ENCODE measurements at regions not wholly inside any gene's neighbourhood (a gene's known extent, or its start where the extent isn't known, plus 50 kb on each side); places are given as distances from the start of the nearest gene placed in this dataset.
A peak's percentile ranks its signal among the peaks of the same experiment; 100 is the strongest.

DNA sequence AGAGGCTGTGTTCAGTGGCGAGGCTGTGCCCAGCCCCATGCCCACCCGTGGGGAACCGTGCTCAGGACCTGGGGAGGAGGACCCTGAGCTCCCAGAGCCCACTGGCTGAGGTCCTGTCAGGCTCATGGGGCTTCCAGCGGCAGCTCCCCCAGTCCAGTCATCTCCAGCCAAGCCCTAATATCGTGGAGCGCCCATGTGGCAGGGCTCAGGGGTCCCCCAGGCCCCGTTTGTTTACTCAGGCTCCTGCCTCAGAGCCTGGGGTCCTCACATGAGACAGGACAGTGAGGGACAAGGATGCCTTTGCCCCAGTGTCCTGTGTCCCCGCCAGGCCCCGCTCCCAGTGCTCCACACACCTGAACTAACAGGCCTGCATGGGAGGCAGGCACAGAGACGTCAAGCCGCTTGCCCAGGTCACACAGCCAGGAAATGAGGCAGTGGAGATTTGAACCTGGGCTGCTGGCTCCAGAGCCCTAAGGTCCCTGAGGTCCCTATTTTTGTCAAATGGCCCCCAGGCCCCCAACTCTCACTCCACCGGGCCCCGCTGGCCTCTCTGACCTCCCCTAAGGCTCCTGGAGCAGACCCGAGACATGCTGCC, 100.7 kb upstream of the ACTRT2 start:
- DNase-seq: no peak

DNA sequence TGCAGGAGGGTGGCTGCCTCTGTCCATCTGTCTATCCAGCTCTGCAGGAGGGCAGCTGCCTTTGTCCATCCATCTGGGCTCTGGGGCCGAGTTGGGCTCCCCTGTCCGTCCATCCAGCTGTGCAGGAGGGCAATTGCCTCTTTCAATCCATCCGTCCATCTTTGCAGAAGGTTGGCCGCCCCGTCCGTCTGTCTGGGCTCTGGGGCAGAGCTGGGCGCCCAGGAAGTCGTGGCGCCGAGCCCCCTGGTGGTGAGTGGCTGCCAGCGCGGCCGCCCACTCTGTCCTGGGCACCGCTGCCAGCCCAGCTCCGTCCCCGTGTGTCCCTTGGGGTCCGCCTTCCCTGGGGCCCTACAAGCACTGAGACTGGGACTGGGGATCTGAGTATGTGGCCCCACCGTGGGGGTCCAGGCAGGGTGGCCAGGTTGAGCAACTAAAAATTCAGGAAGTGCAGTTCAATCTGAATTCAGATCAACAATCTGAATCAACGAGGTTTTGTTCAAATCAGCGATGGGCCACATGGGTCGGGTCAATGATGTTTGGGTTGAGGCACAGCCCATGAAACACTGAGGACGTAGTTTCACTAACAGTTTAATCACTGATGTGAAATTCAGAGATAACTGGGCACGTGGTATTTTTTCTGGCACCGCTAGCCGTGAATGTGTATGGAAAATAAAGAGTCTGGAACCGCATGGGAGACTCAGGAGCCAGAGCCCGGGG, 99.1 kb upstream of the ACTRT2 start:
- DNase-seq: peak; percentile 27

DNA sequence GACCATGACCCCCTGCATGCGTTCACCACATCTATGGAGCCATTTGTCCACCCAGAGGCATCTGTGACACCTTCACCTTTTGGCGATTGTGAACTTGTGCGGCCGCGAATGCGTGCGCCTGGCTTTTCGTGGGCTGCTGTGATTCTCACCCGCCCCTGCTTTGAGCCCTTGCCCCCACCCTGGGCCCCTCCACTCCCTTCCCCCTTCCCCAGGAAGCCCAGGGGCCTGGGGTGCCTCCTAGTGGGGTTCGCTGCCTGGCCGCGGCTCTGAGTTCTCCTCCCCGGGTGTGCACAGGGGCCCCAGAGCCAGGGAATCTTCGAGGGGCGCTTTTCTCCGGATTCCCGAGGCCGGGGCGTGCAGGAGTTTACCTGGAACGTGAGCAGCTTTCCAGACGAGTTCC, 97.9 kb upstream of the ACTRT2 start:
- DNase-seq: no peak

DNA sequence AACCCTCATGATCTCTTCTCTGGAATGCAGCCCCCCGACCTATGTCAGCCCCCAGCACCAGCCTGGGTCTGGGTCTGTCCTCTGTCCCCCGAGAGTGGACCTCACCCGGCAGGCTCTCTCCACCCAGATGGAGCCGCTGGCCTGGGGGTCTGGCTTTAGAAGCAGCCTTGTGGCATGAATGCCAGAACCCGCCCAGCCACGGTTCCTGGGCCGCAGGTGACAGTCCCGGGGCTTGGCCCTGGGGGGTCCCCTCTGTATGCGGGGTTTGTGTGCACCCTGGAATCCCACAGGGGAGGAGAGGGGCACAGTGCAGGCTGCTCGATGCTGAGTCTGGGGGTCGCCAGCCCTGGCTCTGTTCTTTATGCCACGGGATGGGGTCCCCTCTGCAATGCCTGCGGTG, 96.0 kb upstream of the ACTRT2 start:
- DNase-seq: no peak

DNA sequence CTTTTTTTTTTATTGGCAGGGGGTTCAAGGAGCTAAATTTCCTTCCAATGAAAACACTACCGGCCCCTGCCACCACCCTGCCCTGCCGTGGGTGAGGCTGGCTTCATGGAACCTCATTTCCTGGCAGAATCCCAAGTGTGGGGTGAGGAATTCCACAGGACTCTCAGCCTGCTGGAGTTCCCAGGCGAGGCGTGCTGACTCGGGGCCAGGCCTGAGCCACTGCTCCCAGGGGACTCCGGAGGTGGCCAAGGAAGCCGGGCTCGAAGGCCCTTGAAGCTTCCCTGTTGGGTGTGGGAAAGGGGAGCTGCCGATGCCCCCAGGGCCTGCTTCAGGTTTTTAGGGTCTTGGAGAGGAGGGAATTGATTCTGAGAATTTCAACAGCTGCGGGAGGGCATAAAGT, 95.3 kb upstream of the ACTRT2 start:
- DNase-seq: no peak

DNA sequence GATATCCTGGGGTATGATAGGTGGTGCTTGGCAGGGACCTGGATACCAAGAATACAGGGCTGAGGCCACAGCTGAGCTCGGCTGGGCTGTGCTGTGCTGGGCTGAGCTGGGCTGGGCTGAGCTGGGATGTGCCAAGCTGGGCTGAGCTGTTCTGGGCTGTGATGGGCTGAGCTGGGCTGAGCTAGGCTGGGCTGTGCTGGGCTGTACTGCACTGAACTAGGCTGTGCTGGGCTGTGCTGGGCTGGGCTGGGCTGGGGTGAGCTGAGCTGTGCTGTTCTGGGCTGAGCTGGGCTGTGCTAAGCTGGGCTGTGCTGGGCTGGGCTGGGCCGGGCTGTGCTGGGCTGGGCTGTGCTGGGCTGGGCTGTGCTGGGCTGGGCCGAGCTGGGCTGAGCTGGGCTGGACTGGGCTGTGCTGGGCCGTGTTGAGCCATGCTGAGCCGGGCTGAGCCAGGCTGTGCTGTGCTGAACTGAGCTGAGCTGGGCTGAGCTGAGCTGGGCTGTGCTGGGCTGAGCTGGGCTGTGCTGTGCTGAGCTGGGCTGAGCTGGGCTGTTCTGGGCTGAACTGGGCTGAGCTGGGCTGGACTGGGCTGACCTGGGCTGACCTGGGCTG, 94.7 kb upstream of the ACTRT2 start:
- no peak for DNase-seq

DNA sequence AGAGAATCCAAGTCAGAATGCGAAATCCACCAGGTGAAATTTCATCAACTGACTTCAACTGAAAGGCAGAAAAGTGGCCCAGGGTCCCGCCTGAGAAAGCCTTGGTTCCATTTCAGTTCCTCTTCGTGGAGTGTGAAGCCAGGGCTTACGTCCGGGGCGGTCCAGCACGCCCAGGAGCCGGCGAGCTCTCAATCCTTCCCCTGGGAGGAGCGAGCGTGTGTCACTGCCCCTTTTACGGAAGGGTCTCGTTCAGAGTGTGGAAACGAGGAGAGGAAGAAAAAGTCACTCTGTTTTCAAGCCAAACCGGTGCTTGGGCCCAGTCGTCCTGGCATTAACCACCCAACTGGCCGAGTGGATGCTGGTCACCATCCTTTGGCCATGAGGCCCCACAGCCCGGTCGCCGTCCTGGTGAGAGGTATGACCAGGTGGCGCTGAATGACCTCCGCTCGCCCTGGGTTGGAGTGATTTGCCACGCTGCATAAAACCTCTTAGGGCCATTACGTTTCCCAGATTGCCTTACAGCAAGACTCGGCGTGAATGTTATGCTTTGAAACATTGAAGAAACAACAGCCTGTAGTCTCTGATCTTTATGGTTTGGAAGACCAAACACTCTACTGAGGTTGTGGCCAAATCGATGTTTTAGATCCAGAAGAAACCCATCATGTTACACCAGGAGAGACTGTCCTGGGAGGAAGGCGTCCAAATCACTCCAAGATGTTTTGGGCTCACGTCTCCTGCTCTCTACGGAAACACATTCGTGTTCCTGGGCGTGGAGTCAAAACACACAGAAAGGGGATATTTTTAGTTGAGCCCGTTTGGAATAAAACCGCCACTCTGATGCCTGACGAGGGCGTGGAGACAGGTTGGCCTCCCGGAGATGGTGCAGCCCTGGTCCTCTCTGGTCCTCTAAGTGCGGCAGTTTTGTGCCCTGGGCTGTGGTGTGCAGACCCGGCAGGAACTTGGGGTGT, 93.6 kb upstream of the ACTRT2 start:
- no peak for DNase-seq

DNA sequence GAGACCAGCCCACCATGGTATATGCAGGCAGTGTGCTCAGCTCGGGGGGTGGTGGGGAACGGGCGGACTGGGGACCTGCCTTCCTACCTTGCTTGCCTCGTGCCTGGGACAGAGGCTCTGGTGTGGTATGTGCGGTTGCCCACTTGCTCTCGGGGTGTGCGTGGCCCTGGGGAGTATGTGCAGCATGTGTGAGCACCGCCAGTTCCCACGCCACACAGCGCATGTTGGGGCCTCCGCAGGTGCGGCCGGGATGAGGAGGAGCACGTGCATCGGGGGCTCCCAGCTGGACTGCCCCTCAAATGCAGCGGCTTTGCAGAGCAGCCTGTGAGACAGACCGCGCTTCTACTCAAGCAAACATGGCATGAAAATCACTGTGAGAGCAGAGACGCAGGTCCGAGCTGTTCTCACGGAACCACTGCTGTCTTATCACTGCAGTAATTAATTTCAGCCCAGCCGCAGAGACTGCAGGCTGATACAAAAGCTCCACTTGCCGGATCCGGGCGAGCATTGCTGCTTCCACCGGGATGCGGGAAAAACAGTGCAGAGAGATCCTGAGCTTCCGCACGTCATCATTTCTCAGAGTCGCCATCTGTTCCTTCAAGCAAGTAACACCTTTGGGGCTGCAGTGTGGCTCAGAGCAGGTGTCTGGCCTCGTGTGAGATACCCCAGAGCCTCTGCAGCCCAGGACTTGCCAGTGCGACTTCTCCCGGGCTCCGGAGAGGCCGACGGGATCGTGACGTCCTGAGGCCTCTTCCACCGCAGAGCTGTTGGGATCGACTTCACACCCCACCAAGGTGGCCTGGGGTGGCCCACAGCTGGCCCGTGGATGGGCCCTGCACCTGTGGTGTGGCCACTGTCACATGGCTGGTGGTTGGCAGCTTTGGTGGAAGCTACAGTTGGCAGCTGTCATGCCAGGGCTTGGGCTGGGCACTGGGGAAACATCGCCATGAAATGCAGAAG, 92.6 kb upstream of the ACTRT2 start:
- no peak for DNase-seq

DNA sequence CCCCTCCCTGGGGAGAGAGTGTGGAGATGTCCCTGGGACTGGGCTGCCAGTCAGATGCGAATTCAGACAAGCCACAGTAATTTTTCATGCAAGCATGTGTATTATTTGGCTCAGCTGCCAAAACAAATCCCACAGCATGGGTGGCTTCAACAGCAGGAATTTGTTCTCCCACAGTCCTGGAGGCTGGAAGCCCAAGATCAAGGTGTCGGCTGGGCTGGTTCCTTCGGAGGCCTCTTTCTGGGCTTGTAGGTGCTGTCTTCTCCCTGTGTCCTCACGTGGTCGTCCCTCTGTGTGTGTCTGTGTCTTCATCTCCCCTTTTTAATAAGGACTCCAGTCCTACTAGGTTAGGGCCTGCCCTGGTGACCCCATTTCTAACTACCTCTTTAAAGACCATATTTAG, 91.9 kb upstream of the ACTRT2 start:
- DNase-seq: no peak

DNA sequence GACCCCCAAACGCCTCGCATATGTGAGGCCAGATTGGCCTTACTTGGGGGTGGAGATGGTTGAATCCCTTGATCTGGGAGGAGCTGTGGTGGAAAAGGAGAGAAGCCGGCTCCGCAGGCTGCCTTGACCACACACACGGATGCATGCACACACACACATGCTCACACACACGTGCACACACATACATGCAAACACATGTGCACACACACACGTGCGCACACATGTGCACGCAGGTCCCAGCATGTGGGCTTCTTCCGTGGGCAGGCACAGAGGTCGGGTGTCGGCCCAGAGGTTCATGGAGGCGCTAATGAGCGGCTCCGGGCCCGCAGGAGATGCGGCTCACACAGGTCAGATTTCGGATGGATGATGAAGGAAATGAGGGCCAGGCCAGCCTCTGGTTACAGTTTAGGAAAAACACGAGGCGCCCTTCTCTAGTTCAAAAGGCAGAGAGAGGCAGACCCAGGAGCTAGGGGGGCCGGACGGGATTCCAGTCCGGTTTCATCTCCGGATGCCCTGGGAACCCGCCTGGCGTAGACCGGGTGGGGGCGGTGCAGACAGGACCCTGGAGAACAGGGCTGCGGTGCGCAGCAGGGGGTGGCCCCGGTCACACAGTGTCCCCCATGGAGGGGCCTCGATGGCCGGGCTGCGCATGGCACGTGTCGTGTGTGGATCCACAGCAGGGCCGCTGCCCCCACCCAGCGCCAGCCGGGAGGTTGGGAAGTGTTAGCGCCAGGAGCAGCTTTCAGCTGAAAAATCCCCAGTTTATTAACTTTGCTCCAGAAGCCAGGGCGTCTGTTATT, 91.1 kb upstream of the ACTRT2 start:
- DNase-seq: no peak

DNA sequence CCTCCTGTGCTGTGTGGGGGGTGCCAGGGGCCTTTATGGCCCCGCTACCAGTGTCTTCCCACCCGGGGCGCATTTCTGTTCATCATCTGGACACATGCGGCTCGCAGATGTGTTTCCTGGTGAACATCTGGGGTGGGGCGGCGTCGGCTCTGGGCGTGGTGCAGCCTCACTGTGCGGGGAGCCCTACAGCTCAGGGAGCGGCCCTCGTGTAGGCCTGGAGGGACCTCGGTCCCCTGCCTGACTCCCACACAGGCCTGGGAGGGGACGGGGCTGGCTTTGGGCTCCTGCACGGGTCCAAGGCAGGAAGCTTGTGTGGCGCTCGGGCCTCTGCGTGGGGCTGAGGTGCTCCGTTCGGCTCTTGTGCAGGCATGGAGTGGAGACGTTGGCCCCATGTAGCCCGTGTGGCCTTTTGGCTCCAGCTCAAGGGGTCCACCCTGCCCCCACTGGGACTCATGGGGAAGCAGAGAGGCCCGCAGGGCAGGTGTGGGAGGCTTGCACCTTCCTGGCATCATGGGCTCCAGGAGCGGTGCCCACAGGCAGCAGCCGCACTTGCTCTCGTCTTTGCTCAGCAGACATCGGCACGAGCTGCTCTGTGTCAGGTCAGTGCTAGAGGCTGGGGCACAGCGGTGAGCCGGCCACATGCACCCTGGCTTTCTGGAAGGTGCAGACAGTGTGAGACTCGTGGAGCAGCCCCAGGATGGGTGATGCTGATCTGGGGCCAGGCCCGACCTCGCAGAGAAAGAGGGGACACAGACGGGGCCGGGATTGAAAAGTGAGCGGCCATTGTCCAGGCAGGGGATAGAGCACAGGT, 90.1 kb upstream of the ACTRT2 start:
- DNase-seq: no peak

DNA sequence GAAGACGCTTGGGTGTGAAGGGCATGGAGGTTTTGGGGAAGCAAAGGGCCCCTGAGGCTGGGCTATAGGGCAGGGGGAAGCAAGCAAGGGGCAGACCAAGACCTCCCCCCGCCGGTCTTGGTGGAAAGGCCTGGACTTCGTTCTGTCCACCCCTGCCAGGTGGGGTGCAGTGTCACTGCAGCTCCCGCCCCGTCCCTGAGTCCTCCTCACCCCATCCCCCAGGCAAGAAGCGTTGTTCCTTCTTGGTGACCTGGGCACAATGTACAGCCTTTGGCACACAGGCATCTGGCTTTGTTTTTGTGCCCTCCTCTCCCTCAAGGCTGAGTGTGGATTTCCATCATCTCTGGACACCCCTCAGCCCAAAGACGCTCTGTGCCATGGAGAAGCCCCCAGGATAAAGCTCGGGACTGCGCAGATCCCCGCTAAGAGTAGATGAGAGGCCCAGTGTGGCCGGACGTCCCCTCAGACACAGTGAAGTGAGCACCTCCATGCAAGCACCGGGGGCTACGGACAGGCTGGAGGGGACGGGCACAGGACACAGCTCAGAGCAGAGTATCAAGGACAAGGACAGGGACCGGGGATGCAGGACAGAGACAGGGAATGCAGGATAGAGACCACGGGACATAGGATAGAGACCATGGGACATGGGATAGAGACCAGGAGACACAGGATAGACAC, 89.4 kb upstream of the ACTRT2 start:
- no peak for DNase-seq

DNA sequence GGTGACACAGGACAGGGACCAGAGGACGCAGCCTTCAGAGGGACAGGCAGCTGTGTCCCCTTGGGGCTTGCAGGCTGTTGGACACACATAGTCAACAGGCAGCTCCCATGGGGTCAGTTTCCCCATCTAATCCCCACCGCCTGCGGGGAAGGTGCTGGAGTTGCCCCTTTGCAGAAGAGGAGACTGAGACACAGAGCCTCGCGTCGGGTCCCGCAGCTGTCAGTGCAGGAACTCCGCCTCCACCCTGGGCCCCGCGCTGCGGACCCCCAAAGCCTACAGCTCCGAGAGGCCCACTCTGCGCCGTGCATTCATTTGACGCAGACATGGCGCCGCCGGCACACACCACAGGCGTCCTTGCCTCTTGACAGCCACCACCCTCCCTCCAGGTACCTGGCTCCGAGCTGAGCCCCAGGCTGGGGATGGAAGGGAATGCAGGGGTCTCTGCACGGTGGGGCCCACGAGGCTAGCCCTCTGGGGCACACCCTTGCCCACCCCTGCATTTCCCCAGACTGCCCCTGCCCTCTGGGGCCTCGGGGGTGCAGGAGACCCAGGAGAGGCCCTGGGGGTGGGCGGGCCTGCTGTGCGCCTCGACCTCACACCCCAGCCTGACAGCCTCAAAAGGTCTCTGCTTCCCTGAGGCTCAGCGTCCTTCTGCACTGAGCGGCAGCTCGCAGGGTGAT, 88.5 kb upstream of the ACTRT2 start:
- DNase-seq: no peak

DNA sequence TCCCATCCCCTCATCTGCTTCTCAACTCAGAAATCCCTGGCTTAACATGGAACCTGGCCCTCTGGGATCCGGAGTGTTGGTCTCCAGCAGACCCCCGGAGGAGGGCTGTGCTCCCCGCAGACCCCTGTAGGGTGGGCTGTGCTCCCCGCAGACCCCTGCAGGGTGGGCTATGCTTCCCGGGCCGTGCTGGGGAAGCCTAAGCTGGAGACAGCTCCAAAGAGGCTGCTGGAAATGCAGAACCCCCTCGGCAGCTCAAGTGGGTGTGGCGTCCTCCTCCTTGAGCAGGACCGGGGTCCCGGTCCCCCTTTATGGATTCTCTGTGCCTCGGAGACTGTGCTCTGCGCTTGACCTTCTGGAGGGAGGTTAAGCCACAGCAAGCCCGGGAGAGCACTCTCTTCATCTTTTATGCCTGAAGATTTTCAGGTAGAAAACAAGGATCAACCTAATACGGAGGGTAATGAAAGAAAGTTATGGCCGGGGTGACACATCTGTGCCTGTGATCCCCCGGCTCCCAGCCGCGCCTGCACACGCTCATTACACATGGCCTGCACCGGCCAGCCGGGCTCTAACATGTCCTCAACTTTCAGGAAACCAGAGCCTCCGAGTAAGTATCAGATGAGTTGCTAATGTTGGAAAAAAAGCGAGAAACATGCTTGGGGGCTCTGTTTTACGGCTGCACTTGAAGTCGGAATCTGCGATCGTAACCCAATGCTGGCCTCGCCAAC, 87.7 kb upstream of the ACTRT2 start:
- DNase-seq: no peak

DNA sequence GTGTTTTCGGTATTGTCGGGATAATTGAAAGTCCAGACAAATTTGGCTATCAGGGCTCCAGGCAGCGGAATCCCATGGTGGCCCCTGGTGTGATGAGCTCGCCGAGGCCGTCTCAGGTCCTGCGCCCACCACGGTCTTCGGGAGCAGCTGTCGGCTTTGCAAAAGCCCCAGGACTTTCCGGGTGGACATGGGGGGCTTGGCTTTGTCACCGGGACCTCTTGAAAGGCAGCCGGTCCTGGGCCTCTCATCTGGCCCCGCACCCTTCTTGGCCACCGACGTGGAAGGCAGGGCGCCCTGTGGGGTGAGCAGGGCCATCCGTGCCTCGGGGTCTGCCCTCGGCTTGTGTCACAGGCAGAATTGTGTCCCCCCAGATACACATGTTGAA, 87.1 kb upstream of the ACTRT2 start:
- no peak for DNase-seq

DNA sequence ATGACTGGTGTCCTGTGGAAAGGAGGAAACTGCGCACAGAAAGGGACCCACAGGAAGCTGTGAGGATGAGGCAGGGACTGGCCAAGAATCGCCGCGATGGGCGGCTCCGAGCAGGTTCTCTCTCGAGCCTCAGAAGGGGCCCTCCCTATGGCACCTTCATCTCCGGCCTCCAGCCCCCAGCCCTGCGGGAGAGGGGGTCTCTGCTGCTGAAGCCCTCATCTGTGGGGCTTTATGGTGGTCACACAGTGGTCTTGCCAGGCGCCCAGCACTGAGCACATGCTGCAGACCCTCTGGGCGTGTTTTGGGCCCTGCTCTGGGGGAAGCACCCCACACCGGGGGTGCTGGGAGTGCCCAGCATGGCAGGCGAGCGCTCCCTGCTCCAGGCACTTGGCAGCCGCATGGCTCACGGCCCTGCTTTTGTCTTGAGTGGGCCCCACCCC, 86.6 kb upstream of the ACTRT2 start:
- DNase-seq: no peak

DNA sequence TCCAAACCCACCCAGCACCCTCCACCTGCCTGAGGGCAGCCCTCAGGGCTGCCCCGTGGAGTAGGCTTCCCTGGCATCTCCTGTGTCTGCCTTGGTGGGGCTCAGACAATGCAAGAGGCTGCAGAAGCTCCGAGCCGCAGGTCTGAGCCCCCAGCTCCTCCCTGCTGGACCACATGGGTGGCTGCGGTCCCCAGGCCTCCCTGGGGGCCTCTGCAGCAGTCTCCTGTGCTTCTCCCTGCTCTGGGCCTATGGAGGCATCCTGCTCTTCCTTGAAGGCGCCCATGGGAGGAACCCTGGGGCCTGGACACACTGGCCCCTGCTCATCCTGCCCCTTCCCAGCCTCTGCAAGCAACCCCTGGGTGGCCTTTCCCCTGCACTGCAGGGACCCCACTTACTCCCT, 86.1 kb upstream of the ACTRT2 start:
- no peak for DNase-seq

DNA sequence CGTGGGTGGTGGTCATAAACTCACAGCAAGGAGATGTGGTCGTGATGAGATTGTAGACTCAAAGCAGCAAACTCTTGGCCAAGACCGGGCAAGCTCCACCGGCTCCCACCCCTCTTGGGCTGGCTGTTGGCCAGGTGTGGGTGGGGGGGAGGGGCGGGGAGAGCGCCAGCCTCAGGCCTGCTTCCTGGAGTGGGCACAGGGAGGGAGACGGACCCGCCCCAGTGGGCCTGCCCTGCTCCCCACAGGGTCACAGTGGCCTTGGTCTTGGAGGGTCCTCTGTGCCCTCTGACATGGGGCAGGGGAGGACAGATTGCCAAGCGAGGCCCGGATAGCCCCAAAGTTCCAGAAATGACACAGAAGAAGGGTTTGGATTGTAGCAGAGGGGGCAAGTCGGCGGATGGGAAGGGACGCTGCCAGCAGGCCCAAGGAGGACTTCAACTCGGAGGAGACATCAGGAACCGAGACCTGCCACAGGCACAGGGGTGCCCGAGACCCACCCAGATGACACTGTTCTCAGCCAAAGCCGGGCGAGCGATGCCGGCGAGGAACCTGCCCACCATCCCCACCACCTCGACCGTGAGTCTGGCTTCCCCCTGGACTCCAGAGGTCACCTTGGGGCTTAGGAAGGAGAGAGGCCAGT, 85.4 kb upstream of the ACTRT2 start:
- DNase-seq: no peak
